H1 (cell line): ENCODE measurements at regions not wholly inside any gene's neighbourhood (a gene's known extent, or its start where the extent isn't known, plus 50 kb on each side); places are given as distances from the start of the nearest gene placed in this dataset.

Experiments
- ATF2 ChIP-seq: IDR thresholded peaks from 2 replicates; pipeline ENCODE4 v1.6.1; 2012; ENCODE audit warnings: low read length, inconsistent platforms
- GTF2F1 ChIP-seq: IDR thresholded peaks from 2 replicates; pipeline ENCODE4 v1.6.1; 2012; ENCODE audit warnings: low read depth, low read length, improper control_type of control experiment, borderline replicate concordance
- KDM1A ChIP-seq: fragments of 200-600, 300-600 bp; sonication (generic); IDR thresholded peaks from 2 replicates; pipeline ENCODE4 v1.7.1; 2016; ENCODE audit warnings: mild to moderate bottlenecking, low read length, borderline replicate concordance
- RNF2 ChIP-seq: fragments of 200-900, 300-1000 bp; sonication (generic); IDR thresholded peaks from 2 replicates; pipeline ENCODE4 v1.7.1; 2016; ENCODE audit warnings: borderline replicate concordance, low read depth, mild to moderate bottlenecking, antibody characterized with exemption, low read length; ENCODE audit not compliant: poor library complexity, severe bottlenecking; ENCODE audit errors: missing control alignments

- TF ChIP-seq KDM1A (no peak), ATF2 (no peak), RNF2 (no peak), GTF2F1 (no peak)
These were observed 1260.3 kb downstream of the PLA2G4A start (continued) for GRCh38 chr1:188089015-188089414.
